Activated CD8-positive, alpha-beta T cell treated with anti-CD3 and anti-CD28 coated beads, Interleukin-2, amount 10 ng/mL, durations not matched to agents 7 days and 5 days (primary cell): ENCODE measurements at regions not wholly inside any gene's neighbourhood (a gene's known extent, or its start where the extent isn't known, plus 50 kb on each side); places are given as distances from the start of the nearest gene placed in this dataset.

ENCODE experiments used
- ATAC-seq: fragments of 150-1000 bp; cut with Tn5 transposase; one replicate; pipeline ENCODE4 v1.10.0; 2021; ENCODE audit warnings: moderate library complexity
- CTCF ChIA-PET: fragments of 350-600 bp; sonication (Branson Sonifier 250); formaldehyde crosslinking; loops from one replicate; lab custom pipeline; 2021; ENCODE audit warnings: antibody characterized with exemption; lab: Charles Lee
- POLR2A ChIA-PET: fragments of 350-600 bp; sonication (Branson Sonifier 250); formaldehyde crosslinking; loops from one replicate; lab custom pipeline; 2021; ENCODE audit warnings: antibody characterized with exemption; lab: Charles Lee
- DNase-seq: peaks from one replicate; pipeline ENCODE4 v3.0.0-alpha.2; 2020
- H3K27ac Mint-ChIP-seq: one replicate; pipeline ENCODE4 v1.8.0; 2021; ENCODE audit warnings: mild to moderate bottlenecking, mixed read lengths
- H3K27me3 Mint-ChIP-seq: one replicate; pipeline ENCODE4 v1.8.0; 2021; ENCODE audit warnings: low read depth, mixed read lengths
- H3K36me3 Mint-ChIP-seq: one replicate; pipeline ENCODE4 v1.8.0; 2021; ENCODE audit warnings: low read depth, mixed read lengths
- H3K4me1 Mint-ChIP-seq: one replicate; pipeline ENCODE4 v1.8.0; 2021; ENCODE audit warnings: low read depth, mixed read lengths
- H3K4me3 Mint-ChIP-seq: one replicate; pipeline ENCODE4 v1.8.0; 2021; ENCODE audit warnings: mild to moderate bottlenecking, mixed read lengths
- H3K9me3 Mint-ChIP-seq: one replicate; pipeline ENCODE4 v1.8.0; 2022; ENCODE audit warnings: mixed read lengths; ENCODE audit not compliant: insufficient read depth

DNA sequence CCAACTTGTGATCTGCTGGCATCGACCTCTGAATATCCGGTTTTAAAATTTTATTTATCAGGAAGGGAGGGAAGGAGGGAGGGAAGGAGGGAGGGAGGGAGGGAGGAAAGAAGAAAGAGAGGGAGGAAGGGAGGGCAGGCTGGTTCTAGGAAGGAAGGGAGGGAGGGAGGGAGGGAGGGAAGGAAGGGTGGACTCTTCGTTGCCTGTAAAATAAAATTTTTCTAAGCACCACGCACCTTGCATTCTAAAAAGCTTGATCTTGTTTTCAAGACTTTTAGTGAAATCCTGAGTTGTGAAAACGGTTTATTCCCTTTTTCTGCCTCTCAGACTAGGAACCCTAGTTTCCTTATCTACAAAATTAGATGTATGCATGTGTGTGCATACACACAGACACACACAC is 101.7 kb upstream of the RAP2B start:
- Mint-ChIP-seq H3K36me3 (no peaks in the 10 kb centered on the region), H3K27ac (no peak overlapping the region), H3K27me3 (no peaks in the 10 kb centered on the region), H3K9me3 (no peaks in the 10 kb centered on the region), H3K4me3 (no peak overlapping the region), H3K4me1 (no peaks in the 10 kb centered on the region)
- ATAC-seq, result no peak
- POLR2A ChIA-PET, result no interaction called here
- DNase-seq, result no peak
- CTCF ChIA-PET, result interaction anchor here (1.1 kb wide), 1 partner anchor 17 kb away, joined by 6 read pairs; no protein-coding TSS in a partner anchor

DNA sequence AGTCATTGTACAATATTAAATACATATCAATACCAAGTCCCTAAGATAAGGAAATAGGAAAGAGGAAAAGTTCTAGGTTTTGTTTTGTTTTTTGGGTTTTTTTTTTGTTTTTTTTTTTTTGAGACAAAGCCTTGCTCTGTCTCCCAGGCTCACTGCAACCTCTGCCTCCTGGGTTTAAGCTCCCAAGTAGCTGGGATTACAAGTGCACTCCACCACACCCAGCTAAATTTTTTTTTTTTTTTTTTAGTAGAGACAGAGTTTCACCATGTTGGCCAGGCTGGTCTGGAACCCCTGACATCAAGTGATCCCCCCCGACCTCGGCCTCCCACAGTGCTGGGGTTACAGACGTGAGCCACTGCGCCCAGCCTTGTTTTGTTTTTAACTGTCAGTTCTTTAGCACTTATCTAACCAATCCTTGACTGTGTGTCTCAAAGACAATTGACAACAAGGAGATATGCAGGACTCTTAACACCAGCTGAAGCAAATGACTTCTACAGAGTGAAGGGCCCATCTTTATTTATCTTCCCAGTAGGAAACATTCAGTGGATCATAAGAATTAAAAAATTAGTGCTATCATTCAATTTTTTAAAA is 100.0 kb upstream of the RAP2B start:
- ChIA-PET POLR2A (no interaction called here), CTCF (no interaction called here)
- ATAC-seq (no peak), DNase-seq (no peak)
- Mint-ChIP-seq H3K9me3 (no peaks in the 10 kb centered on the region), H3K27ac (no peak overlapping the region), H3K27me3 (no peaks in the 10 kb centered on the region), H3K36me3 (no peaks in the 10 kb centered on the region), H3K4me3 (no peak overlapping the region), H3K4me1 (no peaks in the 10 kb centered on the region)

DNA sequence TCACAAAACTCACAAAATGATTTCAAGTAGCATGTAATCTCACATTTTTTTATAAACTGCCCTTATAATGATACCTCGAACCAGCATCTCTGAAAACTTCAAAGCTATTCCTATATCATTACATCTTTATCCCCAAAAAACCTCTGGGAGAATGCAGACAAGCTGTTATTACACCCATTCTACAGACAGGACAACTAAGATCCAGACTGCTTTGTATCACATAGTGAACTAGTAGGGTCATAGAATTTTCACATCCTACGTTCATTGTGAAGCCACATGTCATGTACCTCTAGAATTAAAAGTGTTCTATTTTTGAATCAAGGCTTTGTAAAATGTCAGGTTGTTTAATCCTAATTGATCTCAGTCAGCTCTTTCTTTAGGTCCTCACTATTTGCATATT is 98.7 kb upstream of the RAP2B start:
- H3K27ac Mint-ChIP-seq, result no peak overlapping the region
- H3K36me3 Mint-ChIP-seq, result no peaks in the 10 kb centered on the region
- no peak overlapping the region for H3K4me3 Mint-ChIP-seq
- no peaks in the 10 kb centered on the region for H3K4me1 Mint-ChIP-seq
- ATAC-seq (no peak), DNase-seq (no peak)
- ChIA-PET CTCF (no interaction called here), POLR2A (no interaction called here)
- no peaks in the 10 kb centered on the region for H3K27me3 Mint-ChIP-seq
- H3K9me3 Mint-ChIP-seq, result no peaks in the 10 kb centered on the region

DNA sequence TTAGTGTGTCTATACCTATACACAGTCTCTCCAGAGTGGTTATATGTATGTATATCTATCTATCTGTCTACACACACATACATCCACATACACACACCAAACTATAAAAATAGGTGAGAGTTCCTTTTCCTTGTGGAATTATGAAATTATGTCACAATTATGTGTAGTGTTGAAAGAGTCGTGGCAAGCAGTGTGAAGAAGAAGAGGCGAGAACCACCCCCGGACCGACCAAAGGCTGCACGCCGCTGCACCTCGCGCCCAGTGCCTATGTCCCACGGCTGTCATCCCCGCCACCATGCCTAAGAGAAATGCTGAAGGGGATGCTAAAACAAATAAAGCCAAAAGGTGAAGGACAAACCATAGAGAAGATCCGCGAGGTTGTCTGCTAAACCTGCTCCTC is 95.0 kb upstream of the RAP2B start:
- no peak for DNase-seq
- Mint-ChIP-seq H3K36me3 (no peaks in the 10 kb centered on the region), H3K9me3 (no peaks in the 10 kb centered on the region), H3K27me3 (peaks cover 2% of the 10 kb centered on the region), H3K4me3 (no peak overlapping the region), H3K27ac (no peak overlapping the region), H3K4me1 (no peaks in the 10 kb centered on the region)
- CTCF ChIA-PET, result no interaction called here
- no peak for ATAC-seq
- POLR2A ChIA-PET, result no interaction called here

DNA sequence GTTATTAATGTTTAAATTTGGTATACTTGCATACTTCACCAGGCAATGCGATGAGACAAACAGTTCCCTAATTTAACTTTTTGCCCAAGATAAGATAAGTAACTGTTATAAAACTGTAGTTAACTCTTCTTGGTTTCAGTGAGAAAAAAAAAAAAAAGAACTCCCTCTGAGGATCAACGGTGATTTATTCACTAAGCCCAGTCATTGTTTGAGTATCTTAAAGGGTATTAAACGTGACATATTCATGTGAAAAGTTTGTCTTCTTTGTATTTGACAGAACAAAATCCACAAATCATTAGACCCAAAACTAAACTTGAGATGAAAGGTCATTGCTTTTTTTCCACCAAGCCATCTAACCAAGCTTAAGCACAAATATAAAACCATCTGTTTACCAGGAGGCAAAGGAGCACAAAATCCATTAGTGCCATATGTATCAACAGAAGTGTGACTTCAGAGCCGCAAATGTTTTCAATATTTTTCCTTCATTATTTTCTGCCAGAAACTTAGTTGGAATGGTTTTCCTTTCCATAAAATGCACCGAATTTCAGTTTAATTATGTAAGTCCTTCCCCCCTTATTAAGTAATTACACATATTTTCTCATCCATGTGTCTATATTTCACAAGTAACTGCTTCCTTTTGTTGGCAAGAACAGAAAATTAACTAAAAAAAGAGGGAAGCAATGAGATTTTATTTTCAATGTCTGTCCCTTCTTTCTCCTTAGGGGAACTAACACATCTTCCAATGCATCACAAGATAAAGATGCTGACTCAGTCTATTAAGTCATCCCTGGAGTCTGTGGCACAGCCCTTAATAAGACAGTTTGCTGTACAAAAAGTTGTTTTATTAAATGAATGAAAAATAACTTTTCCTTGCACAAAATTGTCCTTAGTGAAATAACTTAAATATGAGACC is 92.2 kb upstream of the RAP2B start:
- no peak for ATAC-seq
- H3K27me3 Mint-ChIP-seq, result peaks cover 2% of the 10 kb centered on the region
- no peak for DNase-seq
- H3K27ac Mint-ChIP-seq, result no peak overlapping the region
- no peaks in the 10 kb centered on the region for H3K4me1 Mint-ChIP-seq
- H3K9me3 Mint-ChIP-seq, result no peaks in the 10 kb centered on the region
- no peak overlapping the region for H3K4me3 Mint-ChIP-seq
- CTCF ChIA-PET, result interaction anchor here (1.5 kb wide), 1 partner anchor 220 kb away, joined by 4 read pairs; no protein-coding TSS in a partner anchor
- H3K36me3 Mint-ChIP-seq, result no peaks in the 10 kb centered on the region
- POLR2A ChIA-PET, result no interaction called here

DNA sequence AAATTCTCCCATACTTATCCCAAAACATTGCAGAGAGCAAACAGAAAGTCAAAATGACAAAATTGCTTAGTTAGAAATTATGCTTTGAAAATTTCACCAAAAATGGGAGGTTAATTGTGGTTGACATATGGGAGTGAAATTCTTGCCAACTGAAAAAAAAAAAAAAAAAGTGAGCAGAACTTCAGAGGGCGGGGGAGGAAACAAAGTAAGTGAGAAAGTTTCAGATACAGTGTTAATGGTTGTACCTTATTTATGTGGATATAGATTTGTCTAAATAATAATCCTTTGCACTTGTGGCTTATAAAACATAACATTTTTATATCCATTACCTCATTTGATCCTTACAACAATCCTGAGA is 91.5 kb upstream of the RAP2B start:
- H3K4me3 Mint-ChIP-seq, result no peak overlapping the region
- DNase-seq (no peak), ATAC-seq (no peak)
- no peak overlapping the region for H3K27ac Mint-ChIP-seq
- no peaks in the 10 kb centered on the region for H3K36me3 Mint-ChIP-seq
- ChIA-PET CTCF (no interaction called here), POLR2A (no interaction called here)
- H3K9me3 Mint-ChIP-seq, result no peaks in the 10 kb centered on the region
- H3K27me3 Mint-ChIP-seq, result peaks cover 2% of the 10 kb centered on the region
- H3K4me1 Mint-ChIP-seq, result no peaks in the 10 kb centered on the region

DNA sequence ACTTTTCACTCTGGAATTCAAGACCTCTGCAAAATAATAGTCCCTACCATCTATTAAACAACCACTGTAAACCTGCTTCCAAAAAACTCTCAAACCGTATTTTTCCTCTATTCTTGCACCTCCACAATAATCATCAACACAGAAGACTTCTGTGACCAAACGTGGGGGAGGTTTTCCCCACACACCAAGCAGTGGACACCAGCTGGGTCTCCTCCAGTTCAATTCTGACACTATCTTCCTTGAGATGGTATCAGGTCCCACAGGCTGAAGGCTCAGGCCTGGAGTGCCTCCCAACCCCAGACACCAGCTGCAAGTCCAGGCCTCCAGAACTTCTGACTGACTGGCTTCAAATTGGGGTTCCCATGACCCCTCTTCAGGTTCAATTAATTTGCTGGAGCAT is 89.6 kb upstream of the RAP2B start:
- ChIA-PET POLR2A (no interaction called here), CTCF (no interaction called here)
- peaks cover 2% of the 10 kb centered on the region for H3K27me3 Mint-ChIP-seq
- H3K27ac Mint-ChIP-seq, result no peak overlapping the region
- DNase-seq (no peak), ATAC-seq (no peak)
- no peak overlapping the region for H3K4me3 Mint-ChIP-seq
- H3K9me3 Mint-ChIP-seq, result no peaks in the 10 kb centered on the region
- H3K4me1 Mint-ChIP-seq, result no peaks in the 10 kb centered on the region
- H3K36me3 Mint-ChIP-seq, result no peaks in the 10 kb centered on the region

DNA sequence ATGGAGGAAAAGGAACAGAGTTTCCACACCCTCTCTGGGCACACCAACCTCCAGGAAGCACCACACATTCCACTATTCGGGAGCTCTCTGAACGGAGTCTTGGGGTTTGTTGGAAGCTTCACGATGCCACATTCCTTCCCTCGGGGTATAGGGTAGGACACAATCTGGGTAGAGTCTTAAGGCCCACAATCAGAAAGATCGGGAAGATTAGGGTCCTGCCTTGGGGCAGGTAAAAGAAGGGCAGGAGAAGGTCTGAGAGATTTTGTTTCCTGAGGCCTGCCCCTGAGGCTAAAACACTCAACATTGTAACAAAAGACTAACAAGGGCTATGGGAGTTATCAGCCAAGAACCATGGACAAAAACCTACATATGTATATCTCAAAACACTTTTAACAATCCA is 89.2 kb upstream of the RAP2B start:
- ChIA-PET POLR2A (no interaction called here), CTCF (no interaction called here)
- Mint-ChIP-seq H3K27ac (no peak overlapping the region), H3K36me3 (no peaks in the 10 kb centered on the region), H3K9me3 (no peaks in the 10 kb centered on the region), H3K4me1 (no peaks in the 10 kb centered on the region), H3K27me3 (peaks cover 2% of the 10 kb centered on the region), H3K4me3 (no peak overlapping the region)
- DNase-seq, result no peak
- no peak for ATAC-seq

DNA sequence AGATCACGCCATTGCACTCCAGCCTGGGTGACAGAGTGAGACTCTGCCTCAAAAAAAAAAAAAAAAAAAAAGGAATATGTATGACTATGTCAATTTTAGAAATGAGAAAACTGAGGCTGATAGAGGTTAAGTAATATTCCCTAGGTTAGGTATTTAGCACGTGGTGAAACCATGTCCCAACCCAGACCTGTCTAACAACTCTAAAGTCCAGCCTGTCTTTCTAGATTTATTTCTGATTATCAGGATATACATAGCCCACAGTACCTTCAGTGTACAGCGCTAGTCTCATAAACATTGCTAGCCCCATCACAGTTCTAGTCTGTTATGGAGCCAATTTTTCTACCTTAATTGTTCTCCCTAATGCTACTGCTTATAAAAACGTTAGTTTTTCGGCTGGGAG is 88.4 kb upstream of the RAP2B start:
- no peak for ATAC-seq
- ChIA-PET CTCF (no interaction called here), POLR2A (no interaction called here)
- H3K9me3 Mint-ChIP-seq, result no peaks in the 10 kb centered on the region
- DNase-seq, result no peak
- H3K4me1 Mint-ChIP-seq, result no peaks in the 10 kb centered on the region
- no peaks in the 10 kb centered on the region for H3K36me3 Mint-ChIP-seq
- no peak overlapping the region for H3K27ac Mint-ChIP-seq
- peaks cover 2% of the 10 kb centered on the region for H3K27me3 Mint-ChIP-seq
- H3K4me3 Mint-ChIP-seq, result no peak overlapping the region

DNA sequence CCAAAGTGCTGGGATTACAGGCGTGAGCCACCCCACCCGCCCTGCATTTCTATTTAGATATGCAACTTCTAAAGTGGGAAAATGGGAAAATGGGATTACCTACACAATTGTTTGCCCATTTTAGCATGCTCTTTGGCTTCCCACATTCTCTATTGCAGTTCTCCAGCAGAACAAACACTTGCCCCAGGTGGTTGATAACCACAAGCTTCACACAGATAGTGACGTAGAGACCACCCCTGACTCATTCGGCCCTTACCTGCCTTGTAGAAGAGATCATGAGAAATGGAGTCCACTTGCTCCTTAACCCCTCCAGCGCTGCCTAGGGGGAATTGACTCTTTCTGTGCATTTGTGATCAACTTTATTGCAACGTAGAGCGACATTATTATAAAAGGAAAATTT is 83.2 kb upstream of the RAP2B start:
- Mint-ChIP-seq H3K27ac (no peak overlapping the region), H3K36me3 (no peaks in the 10 kb centered on the region), H3K4me3 (no peak overlapping the region), H3K9me3 (no peaks in the 10 kb centered on the region), H3K4me1 (no peaks in the 10 kb centered on the region), H3K27me3 (no peaks in the 10 kb centered on the region)
- ChIA-PET CTCF (no interaction called here), POLR2A (no interaction called here)
- DNase-seq, result no peak
- no peak for ATAC-seq

DNA sequence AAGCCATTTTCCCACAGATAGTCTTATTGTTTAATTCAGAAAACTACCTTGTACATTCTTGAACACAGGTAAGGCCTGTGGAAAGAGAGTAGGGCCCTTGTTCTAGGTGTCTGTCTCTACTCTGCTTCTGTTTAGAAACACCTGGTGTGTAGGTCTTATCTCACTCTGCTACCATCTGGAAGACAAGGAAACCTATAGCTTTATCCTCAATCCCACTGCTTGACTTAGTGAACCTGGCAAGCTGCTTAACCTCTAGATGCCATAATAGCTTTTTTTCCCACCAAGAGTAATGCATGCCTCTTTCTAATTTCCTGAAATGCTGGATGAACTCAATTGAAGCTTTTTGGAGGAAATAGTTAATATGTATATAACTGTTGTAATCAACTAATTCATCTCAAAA is 82.6 kb upstream of the RAP2B start:
- H3K27me3 Mint-ChIP-seq, result no peaks in the 10 kb centered on the region
- no peaks in the 10 kb centered on the region for H3K4me1 Mint-ChIP-seq
- no peak for DNase-seq
- ChIA-PET CTCF (no interaction called here), POLR2A (no interaction called here)
- H3K27ac Mint-ChIP-seq, result no peak overlapping the region
- H3K9me3 Mint-ChIP-seq, result no peaks in the 10 kb centered on the region
- ATAC-seq, result no peak
- no peaks in the 10 kb centered on the region for H3K36me3 Mint-ChIP-seq
- H3K4me3 Mint-ChIP-seq, result no peak overlapping the region

DNA sequence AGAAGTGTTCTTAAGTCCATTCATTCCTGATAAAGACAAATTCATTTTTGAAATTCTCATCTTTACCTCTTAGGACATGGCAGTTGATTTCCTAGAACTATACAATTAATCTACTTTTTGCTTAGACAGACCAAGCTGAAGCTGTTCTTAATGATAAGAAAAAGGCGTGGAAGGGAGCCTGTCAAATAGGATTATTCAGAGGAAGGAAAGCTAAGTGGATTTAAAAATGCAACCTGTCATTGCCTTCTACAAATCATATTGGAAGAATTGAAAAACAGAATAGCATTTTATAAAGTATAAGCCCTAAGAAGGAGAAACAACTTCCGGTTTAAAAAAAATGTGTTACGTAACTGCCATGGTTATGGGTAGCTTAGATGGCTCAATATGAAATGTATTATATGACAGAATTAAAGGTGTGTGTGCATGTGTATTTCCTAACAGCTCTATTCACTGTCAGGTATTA is 81.2 kb upstream of the RAP2B start:
- Mint-ChIP-seq H3K27ac (no peak overlapping the region), H3K4me1 (no peaks in the 10 kb centered on the region), H3K36me3 (no peaks in the 10 kb centered on the region), H3K27me3 (no peaks in the 10 kb centered on the region), H3K9me3 (no peaks in the 10 kb centered on the region), H3K4me3 (no peak overlapping the region)
- ChIA-PET POLR2A (no interaction called here), CTCF (no interaction called here)
- DNase-seq (no peak), ATAC-seq (no peak)
